GM03348 (cell line): ENCODE measurements at regions not wholly inside any gene's neighbourhood (a gene's known extent, or its start where the extent isn't known, plus 50 kb on each side); places are given as distances from the start of the nearest gene placed in this dataset.

Experiments used
- DNase-seq: peaks from one replicate; pipeline ENCODE4 v3.0.0; 2012; ENCODE audit warnings: low spot score

DNA sequence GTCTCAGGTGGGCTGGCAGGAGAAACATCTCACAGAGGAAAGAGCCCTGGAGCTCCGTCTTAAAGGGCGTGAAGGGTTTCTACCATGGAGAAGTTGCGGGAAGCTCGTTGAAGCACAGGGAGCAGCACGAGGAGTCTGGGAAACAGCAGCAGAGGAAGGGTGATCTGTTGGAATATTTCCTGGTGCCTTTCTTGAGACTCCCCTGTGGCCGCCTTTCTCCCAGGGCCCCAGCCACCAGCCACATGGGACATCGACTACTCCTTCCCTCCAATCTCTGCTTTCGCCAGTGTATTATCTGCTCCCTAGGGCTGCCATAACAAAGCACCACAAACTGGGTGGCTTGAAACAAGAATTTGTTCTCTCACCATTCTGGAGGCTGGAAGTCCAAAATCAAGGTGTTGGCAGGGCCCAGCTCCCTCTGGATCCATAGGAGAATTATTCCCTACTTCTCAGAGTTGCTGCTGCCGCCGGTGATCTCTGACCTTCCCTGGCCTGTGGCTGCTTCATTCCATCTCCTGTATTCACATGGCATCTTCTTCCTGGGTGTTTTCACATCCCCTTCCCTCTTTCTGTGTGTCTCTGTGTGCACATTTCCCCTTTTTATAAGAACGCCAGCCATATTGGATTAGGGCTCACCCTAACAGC is 152.8 kb upstream of the GSC start:
- DNase-seq = no peak

DNA sequence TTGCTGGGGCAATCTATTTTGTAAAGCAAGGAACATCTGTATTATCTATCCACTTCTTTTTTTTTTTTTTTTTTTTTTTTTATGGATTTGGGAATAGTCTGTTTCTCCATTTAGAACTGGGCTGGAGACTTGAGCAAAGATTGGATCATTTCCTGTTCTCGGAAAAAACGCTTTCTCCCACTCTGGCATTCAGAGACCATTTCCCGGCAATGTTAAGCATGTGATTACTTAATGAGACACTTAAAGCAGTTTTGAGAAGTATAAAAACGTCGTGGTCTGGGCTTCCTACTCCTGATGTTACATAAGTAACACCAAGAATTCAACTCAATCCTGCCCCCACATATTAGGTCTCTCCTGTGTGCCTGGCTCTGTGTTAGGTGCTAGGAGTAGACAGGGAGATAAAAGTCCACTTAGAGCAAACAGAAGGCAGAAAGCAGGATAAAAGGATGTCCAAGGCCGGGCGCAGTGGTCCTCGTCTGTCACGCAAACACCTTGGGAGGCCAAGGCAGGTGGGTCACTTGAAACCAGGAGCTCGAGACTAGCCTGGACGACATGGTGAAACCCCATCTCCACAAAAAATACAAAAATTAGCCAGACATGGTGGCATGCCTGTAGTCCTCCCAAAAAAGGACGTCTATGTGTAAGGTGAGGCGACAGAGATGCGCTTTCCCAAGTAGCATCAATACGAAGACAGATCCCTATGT is 152.1 kb upstream of the GSC start:
- DNase-seq = peak; percentile 28

DNA sequence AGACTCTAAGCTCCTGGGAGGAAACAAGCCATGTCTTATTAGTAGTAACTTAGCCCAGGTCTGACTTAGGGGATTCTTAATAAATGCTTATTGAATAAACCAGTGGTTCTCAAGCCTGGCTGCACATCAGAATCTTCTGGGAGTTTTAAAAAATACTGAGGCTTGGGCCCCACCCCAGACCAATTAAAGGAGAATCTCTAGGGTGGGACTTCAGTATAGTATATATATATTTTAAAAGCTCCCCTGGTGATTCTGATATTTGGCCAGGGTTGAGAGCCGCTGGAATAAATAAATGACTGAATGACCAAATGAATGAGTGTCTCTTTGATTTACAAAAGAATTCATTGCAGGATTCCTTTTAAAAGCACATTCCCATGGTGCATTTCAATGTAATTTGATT is 151.5 kb upstream of the GSC start:
- DNase-seq = no peak

DNA sequence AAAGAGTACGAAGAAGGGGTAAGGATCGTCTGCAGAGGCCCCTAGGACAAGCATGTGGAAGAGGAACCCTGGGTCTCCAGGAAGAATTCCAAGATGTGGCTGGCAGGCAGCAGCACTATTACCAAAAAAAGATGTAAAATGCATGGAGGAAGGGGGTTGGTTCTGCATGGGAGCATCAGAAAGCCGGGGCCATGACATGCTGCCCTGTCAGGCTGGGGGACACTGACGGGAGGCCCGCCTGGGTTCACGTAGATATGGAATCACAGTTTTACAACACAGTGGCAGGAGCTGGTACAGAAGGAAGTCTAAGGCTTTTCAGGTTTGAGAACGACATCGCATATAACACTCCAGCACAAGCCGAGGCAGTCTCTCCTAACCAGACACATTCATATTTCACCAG is 150.0 kb upstream of the GSC start:
- DNase-seq = no peak

DNA sequence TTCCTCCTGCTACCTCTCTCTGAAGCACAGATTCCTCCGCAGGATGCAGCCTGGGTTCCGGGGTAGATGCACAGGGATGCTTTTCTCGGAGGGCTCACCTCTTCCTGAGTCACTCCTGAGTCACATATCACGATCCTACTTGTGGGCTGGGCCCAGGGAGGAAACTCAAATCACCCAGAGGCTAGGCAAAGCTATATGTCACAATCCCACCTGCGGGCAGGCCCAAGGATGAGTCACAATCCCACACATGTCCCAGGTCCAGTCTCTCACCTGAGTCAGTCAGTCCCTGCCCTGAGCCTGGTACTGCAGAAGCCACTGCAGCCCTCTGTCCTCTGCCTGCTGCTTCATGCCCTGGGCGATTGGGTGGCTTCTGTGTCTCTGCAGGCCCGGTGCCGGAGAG is 149.0 kb upstream of the GSC start:
- no peak for DNase-seq

DNA sequence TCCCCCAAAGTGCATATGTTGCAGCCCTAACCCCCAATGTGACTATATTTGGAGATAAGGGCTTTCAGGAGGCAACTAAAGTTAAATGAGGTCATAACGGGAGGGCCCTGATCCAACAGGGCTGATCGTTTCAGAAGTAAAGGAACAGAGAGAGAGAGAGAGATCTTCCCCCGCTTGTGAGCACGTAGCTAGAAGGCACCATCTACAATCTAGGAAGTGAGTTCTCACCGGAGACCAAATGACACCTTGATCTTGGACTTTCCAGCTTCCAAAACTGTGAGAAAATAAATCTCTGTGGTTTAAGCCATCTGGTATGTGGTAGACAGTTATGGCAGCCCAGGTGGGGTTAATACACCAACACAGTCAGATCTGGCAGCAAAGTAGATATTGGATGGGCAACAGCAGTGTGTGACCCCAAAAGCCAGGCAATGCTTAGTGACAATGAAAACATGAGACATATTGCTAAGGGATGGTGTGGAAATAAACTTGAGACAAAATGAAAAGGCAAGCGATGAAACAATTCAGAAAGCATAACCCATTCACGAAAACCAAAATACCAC is 147.2 kb upstream of the GSC start:
- DNase-seq = no peak

DNA sequence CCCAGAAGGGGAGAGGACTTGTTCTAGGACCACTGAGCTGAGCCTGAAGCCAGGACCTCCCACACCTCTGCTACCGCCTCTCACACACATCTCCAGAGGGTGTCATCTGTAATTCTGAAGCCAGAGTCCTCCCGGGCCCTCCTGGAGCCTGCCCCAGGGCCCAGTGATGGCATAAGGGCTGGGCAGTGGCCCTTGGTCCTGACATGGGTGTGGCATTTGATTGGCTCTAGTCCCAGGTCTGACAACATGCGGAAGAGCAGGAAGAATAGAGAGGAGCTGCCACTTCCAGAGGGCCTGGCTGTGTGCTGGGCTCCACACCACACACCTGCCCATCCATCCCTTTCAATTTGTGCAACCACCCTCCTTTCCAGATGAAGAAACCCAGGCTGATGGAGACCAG is 144.3 kb upstream of the GSC start:
- DNase-seq = no peak

DNA sequence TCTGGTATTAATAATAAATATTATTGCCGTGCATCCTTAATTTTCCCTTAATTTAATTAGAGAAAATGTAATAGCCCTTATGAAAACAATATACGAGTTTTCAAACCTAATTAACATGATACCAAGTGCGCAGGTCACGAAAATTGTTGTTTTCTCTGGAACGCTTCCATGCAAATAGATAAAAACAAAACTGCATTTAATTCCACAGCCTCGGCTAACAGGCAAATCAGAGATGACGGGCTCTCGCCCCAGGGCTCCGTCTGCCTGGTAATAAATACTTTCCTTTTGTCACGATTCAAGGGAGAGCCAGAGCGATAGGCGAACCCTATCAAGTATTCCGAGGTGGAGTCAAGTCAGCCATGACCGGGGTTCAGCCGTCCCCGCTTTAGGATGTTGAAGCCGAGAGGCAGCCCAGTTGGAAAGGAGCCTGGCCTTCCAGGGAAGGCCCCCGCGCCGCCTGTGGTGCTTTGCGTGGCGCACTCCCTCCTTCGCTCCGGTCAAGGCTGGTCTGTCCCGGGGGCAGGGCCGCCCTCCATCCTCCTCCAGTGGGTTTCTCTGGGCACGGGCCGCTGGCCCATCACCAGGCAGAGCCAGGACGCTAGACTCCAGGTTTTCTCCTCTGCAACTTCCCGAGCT is 137.8 kb upstream of the GSC start:
- DNase-seq = peak; percentile 25

DNA sequence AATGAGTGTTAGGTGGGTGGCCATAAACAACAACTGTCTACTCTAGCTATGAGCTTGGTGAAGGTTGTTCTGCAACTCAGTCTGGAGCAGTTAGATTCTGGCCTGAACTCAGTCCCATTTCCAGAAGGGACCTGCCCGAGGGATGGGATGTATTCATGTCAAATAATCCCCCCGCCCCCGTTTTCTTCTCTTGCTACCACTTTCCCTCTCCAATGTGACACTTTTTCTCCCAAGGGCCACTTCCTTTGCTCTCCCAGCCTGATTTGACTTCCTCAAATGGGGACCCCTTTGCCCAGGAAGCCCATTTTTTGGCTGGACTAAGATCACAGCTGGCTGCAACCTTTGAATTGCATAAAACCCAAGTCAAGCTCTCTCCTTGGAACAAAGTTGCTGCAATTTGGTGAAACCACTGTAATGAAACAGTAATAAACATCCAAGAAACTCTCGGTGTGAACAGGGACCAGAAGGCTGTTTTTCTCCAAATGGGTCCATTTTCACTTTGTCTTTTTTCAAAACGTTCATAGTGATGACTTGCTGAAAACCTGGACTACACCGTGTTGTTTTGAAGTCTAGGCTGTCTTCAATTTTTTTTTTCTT is 137.2 kb upstream of the GSC start:
- DNase-seq = no peak

DNA sequence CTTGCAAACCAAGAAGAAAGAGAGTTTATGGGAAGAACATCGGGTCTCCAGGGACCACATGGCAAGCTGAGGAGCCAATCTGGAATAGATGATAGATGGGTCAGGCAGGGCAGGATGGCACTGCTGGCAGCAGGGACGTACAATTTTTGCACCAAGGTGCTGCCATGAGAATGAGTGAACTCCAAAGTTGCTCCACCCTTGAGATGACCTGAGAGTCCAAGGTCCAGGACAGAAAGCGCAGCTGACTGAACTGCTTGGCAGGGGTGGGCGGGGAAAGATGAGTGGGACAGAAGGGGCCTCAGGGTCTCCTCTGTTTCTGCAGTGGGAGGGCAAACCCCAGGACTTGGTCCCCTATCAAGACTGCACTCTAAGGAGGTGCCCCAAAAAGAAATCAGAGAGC is 136.7 kb upstream of the GSC start:
- no peak for DNase-seq

DNA sequence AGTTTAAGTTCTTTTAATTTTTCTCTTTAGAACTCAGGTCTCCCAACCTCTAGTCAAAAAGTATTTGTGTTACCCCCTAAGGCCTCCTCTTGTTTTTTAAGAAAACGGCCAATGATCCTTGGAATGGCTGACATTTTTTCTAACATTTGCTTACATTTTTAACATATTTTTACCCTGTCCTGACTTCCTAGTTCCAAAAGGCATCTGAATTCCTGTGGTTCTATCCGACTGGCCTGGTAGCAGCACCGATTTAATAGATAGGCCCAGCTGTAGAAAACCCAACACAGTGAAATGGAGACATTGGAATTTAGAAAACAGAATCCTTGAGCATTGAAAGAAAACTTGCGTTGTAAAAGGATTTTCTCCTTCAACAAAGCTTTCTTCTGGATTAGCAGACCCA is 134.7 kb upstream of the GSC start:
- DNase-seq = peak; percentile 63

DNA sequence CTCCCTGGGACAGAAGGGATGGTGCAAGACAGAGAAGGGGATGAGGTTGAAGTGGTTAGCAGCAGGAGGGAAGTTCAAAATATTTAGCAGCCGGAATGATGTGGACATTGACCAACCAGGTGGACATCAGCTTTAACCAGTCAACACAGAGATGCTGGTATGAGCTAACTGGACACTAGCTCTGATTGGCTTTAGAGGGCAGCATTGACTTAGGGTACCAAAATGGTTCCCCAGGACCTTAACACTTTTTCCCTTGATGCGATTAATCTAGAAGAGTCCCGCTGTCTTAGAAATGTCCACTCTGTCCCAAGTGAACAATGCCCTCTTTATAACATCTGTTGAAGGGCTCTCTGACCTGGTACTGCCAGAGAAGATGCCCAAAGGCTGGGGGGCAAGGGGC is 134.0 kb upstream of the GSC start:
- no peak for DNase-seq

DNA sequence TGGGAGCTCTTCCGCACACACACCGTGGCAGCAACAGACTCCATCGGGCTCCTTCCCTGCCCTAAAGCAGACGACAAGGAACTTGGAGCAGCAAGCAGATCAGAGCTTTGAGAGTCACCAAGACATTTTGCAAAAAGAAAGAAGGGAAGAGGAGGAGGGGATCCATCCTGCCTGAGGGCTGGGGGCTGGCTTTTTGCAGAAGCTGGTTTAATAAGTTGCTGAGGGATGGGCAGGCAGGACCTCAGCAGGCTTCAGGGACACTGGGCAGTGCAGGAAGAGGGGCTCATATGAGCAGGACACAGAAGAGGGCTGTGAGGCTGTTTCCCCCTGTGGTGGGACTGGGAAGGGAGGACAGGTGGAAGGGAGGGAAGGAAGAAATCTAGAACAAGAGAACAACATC is 133.4 kb upstream of the GSC start:
- DNase-seq = no peak

DNA sequence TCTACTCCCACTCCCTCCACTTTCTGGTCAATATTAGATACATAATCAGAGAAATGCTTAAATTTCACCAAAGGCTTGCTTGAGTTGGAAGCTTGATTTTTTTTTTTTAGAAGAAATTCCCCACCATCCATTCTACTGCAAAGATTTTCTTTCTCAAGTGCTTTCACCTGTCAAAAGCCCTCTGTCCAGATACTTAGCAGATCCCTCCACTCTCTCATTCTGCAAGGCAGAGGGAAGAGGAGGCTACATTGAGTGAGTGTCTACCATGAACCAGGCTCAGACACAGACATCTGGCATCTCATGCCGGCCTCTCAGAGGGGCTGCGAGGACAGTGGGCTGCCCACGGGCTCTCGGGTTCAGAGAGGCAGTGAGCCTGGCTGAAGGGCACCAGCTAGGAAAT is 127.6 kb upstream of the GSC start:
- no peak for DNase-seq

DNA sequence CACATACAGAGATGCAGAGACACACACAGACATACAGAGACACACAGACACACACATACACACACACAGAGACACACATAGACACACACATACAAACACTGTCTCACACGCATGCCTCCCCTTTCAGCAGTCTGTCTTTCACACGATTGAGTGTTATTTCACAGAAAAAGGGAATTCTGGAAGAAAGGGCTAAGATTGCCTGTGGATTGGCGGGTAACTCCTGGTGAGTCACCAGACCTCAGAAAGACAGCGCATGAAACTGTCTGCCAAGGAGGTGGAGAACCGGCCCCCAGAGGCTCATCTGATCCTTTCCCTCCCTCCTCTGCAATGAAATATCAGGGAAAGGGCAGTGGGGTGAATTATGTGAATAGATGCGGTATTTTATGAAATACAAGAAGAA is 127.2 kb upstream of the GSC start:
- peak; percentile 67 for DNase-seq

DNA sequence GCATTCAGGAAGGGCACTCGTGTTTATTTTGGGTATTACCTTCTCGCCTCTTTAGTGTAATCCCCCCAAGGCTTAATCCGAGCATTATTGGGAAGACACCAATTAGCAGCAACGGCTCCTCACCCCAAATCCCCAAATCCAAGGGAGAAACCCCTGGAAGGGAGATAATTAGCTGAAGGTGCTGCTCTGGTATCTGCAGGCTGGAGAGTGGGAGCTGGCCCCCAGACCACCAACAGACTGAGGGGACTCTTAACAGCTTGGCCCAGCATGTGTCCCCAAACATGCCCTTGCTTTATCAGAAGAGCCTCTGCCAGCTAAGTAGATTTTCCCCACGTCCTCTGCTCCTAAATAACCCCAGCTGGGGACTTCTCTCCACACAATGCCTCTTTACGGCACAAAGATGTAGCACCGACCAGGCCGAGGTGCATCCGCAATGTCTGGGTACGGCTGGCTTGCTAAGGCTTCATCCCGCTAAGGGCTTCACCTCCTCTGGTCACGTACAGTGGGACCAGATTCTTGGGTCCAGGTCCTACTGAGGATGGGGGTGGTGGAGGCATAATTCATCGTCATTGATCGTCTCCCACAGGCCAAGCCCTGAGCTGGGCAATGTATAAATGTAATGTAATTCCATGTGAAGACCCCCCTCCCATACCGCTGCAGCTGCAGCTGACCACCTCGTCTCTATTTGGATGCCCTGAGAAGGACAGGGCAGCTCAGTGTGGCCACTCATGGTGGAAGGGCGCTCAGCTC is 123.7 kb upstream of the GSC start:
- no peak for DNase-seq

DNA sequence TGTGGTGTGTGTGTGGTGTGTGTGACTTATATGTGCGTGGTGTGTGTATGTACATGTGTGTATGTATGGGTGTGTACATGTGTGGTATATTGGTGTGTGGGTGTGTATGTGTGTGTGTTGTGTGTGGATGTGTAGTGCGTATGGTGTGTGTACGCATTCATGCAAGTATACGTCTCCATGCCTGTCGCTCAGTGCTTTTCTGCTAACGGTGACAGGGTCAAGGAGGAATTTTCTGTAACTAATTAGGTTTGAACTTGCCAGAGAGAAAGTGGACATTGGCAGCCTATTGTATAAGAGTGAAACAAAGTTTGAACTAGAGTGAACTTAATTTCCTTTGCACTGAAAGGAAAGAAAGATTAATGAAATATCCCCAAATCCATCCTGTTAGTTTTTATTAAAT is 120.9 kb upstream of the GSC start:
- no peak for DNase-seq

DNA sequence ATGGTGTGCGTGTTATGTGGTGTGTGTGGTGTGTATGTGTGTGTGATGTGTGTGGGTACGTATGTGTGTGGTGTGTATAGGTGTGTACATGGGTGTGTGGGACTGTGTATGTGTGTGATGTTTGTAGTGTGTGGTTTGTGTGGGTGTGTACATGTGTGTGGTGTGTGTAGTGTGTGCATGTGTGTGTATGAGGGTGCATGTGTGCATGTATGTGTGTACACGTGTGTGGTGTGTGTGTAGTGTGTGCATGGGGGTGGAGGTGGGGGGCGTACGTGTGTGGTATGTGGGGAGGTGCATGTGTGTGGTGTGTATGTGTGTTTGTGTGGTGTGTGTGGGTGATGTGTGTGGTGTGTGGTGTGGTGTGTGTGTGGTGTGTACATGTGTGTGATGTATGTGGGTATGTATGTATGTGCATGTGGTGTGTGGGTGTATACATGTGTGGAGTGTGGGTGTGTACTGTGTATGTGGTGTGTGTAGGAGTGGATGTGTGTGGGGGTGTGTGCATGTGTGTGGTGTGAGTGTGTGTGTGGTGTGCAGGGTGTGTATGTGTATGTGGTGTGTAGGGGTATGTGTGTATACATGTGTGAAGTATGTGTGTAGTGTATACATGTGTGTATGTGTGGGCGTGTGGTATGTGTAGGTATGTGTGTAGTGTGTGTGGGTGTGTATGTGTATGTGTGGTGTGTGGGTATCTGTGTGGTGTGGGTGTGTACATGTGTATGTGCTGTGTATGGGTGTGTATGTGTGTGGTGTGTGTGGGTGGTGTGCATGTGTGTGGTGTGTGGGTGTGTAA is 119.8 kb upstream of the GSC start:
- no peak for DNase-seq

DNA sequence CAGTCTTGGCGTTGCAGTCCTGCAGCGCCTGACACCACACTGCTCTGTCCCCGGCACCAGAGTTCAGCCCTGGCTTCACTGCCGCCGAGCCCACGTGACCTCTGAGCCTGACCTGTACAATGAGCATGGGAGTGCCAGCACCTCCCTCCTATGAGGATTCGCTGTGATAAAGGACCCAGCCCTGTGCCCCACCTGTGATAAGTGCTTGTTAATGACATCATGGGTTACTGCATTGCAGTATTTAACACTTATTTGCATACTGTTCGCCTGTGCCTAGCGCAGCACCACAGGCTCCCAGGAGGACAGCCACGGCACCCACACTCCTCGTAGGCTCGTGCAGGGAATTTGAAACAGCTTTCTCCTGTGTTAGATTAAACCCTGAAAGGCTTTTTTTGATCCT is 118.2 kb upstream of the GSC start:
- no peak for DNase-seq

DNA sequence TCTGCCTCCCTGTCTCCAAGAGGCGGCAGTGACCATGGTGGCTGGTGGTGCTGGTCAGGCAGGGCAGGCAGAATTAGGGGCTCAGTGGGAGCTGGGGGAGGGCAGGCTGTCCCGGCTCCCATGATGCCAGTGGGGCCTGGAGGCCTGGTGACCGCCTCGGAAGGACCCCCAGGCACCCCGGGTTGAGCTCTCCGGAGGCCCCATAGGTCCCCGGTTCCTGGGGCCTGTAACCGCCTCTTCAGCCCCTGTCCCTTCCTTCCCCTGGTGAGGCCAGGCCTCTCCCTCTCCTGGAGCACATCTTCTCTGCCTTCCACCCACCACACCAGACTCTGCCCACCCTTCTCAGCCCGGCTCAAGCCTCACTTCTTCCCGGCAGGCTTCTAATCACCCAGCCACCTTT is 117.7 kb upstream of the GSC start:
- DNase-seq = no peak

DNA sequence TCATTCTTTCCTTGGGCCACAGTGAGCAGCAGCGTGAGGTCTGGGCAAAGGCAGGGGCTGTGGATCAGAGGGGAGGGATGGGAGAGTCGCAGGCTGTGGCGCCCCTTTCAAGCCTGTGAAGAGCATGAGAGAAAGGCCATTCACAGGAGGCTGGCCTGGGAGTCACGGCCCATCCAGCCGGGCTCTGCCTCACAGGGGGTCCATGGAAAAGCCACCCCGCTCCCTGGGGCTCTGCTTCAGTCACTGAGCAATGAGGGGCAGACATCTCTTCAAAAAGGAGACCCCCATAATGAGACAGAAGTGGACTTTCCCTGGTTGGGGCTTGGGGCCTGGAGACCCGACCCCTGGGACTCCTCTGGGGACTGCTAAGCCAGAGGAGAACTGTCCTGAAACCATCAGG is 117.0 kb upstream of the GSC start:
- no peak for DNase-seq
